ENCODE measurements at regions not wholly inside any gene's neighbourhood (a gene's known extent, or its start where the extent isn't known, plus 50 kb on each side); places are given as distances from the start of the nearest gene placed in this dataset.
"Not testable (repeated sequence)": the region's sequence is repeated elsewhere in the genome, so short reads cannot be mapped to it uniquely, and the experiment has no call there.

DNA sequence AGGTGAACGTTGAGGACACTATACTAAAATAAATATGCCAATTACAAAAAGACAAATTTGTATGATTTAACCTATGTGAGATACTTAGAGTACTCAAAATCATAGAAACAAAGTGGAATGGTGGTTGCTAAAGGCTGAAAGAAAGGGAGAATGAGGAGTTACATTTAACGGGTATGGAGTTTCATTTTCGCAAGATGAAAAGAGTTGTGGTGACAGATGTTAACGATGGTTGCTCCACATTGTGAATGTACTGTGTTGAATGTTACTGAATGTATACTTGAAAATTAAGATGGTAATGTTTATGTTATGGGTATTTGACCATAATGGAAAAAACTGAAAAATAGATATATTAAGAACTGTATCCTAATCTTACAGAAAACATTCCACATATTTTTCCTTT, 51.3 kb upstream of the MOCS2 start:
- DNase-seq, result no peak

DNA sequence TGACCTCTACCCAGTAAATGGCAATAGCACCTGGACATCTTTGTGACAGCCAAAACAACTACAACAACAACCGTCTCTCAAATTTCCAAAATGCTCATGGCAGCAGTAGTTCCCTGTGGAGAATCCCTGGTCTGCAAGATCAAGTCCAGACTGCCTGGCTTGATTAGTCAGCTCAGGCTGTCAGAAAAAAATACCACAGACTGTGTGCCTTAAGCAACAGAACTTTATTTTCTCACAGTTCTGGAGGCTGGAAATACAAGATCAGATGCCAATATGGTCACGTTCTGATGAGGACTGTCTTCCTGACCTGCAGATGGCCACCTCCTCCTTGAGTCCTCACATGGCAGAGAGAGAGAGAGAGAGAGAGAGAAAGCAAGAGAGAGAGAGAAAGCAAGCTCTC, 52.3 kb upstream of the MOCS2 start:
- no peak for DNase-seq

DNA sequence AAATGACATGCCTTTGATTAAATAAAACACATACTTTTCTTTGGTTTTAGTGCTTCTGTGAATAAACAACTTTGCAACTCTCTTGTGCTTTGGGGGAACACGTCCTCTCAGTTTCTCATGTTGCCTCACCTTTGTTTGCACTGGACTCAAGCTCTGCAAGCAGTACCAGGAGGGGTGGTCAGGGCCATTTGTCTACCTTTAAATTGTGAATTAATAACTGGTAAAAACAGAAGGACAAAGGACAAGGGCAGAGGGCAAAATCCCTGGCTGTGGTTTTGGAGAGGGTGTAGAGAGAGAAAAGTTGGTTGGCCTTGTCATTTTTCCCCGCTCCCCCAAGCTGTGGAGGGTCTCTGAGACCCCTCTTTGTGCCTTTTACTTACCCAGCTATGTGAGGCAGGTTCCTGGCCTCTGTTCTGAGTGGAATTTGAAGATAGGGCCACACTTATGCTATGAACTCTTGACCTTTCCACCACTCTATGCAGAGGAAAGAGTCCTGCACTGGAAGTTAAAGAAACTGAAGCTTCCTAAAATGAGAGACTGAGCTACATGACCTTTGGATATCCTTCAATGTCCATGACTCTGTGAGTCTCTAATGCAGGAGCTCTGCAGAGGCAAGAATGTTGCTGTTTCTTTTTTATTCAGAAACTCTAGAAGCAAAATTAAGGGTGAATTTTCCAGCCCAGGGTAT, 55.1 kb upstream of the MOCS2 start:
- no peak for DNase-seq

DNA sequence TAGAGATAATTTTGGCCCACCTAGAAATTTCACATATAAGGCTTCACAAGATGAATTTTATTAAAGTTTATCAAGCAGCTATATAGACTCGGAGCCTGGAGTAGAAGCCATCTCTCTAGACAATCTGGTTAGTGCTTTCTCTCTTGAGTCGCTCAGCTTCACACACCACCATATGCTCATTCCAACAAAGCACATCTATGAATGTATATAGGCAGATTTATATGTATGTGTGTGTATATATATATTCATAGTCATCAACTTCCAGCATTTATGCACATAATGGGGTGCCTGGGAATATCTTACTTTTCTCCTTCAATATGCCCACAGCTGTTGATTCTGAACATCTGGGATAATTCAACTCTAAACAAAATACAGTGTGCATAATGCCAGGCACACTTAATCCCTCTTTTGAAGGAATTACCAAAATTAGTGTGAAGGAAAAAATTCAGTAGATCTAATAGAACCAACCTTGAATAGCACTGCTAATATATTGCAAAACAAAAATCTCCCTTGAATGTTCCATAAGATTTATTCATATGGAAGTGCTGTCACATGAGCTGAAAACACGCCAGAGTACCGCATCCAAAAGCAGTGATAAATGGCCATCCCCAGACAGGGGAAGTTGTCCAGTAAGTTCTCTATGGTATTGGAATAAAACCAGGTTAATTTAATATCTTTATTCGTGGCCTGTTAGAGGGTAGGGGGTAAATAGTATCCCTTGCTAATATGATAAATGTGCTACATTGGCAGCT, 56.0 kb upstream of the MOCS2 start:
- no peak for DNase-seq

DNA sequence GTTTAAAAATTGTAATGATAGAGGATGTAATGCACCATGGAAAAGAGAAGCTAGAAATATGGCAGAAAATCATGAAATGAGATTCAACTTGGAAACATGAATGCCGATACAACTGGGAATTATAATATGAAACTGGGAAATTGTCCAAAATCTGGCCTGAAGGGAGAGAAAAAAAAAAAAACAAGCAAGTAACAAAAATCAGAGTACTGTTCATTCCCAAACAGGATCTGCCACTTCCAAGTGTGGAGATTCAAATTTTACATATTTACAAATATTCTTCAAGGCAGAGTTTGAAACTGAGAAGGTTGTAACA, 56.6 kb upstream of the MOCS2 start:
- DNase-seq, result no peak

DNA sequence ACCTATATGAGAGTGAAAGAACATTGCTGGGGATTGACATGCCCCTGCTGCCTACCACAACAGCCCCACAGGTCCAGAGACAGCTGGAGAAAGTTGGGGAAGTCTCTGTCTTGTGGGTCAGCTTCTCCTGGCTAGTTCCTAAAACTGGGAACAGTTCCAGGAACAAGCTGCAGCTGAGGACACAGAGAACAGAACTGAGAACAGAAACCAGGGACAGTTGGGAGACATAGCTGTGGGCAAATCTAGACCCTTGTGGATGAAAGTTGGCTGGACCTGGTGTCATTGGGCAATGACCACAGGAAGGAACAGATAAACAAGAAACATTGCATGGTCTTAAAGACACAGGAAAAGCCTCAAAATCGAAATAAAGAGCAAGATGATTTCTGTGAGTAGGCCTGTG, 58.3 kb upstream of the MOCS2 start:
- DNase-seq, result peak; percentile 42

DNA sequence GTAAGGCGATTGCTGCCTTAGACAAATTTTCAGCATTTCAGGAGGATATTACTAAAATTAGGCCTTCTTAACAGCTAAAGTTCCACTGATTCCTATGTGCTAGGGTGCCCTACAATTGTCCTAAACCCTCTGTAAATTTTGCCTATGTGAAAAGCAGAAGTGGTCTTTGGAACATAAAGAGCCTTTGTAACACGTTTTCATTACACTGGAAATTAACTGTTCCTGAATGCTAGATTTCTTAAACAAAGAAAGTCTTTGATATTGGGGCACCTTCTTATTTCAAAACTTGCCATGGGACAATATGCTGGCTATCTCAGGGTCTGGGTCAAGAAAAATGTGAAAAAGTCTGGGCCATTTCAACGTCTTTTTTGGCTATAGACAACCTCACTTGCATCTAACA, 60.4 kb upstream of the MOCS2 start:
- no peak for DNase-seq

DNA sequence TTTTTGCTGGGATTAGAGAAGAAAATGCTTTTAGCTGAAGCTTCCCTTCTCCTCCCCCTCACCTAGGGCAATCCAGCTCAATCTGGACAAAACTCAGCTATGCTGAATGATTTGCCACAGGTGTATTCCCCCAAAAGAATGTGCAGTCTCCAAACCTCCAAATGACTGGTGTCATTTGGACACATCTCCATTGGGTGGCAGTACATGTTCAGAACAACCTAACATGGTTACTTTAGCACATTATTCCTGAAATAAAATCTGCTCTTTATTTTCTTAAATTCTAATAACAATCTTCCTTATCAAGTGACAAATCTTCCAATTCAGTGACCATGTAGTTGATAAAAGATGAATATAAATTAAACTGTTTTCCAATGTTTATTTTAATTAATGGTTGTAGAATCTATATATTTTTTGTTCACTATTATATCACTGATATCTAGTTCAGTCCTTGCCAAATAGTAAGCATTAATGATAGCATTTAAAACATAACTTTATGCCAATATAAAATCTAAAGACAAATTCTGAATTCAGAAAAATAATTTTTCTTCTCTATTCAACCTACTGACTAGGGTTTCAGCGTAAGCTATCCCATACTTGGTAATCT, 61.3 kb upstream of the MOCS2 start:
- DNase-seq, result peak; percentile 16

DNA sequence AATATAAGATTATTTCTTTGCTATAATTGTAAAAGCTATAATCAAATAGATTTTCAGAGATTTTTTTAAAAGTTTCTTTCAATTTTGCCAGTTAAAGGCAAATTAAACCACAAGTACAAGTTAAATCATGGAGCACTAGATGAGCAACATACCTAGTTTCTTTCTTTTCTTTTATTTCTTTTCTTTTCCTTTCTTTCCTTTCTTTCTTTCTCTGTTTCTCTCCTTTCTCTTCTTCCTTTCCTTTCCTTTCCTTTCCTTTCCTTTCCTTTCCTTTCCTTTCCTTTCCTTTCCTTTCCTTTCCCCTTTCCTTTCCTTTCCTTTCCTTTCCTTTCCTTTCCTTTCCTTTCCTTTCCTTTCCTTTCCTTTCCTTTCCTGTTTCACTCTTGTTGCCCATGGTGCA, 62.5 kb upstream of the MOCS2 start:
- DNase-seq, result not testable (repeated sequence)

DNA sequence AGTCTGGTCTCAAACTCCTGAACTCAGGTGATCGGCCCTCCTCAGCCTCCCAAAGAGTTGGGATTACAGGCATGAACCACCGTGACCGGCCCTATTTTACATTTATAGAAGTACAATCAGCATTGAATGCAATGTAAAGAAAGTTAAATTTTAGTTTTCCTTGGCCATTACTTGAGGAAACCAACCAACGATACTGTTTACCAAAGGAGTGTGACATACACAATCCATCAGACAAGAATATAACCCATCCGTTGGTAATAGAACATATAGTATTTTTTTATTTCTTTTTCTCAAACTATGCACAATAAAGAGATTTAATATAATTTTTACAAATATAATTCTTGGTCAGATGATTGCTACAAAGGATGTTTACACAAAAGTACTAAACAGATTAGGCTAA, 63.1 kb upstream of the MOCS2 start:
- DNase-seq, result no peak

DNA sequence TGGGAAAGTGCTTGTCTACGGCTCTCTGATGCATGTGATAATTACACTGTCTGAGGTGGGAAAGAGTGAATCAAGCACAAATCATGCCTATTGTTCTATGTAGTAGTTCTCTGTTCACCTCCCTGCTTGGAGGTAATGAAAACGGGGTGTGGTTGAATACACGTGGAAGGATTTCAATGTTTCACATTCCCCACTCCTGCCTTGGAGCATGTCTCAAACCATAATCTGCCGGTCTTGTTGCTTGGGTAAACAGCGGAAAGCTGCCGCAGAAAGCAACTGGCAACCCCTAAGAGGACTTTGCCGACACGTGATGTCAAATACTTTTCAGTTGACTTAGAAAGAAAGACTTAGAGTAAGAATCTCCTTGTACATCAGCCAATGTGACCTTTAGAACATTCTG, 63.5 kb upstream of the MOCS2 start:
- no peak for DNase-seq

DNA sequence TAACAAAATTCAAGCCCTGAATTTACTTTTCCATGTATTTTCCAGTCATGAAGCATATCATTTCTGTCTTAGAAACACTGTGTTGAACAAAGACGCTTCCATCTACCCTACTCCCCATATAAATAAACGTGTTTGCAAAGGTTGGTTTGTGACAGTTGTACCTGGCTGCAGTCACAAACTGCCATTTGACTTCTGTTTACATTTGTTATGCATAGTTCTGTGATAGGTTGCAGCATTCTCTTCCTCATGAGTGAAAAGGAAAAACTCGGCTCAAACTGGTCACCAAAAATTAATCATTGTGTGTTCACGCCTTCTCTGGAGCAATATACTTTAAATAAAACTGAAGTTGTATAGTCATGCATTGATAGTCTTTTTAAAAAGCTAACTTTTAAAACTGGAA, 69.3 kb upstream of the MOCS2 start:
- no peak for DNase-seq

DNA sequence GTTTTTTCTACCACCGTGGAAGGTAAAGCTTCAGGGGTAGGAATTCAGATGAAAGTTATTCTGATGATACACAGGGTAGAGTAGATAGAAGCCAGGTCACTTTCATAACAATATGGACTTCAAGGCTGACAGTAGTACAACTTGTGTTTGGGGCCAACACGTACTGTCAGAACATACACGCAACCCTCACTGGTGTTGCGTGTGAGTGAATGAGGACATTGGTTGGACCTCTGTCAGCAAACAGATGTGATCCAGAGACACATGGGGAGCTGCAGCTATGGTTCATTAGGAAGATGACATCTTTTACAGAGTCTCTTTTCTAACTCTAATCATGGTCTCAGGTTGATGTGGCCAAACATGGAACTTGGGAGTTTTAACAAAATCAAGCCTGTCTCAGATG, 70.1 kb upstream of the MOCS2 start:
- DNase-seq, result no peak

DNA sequence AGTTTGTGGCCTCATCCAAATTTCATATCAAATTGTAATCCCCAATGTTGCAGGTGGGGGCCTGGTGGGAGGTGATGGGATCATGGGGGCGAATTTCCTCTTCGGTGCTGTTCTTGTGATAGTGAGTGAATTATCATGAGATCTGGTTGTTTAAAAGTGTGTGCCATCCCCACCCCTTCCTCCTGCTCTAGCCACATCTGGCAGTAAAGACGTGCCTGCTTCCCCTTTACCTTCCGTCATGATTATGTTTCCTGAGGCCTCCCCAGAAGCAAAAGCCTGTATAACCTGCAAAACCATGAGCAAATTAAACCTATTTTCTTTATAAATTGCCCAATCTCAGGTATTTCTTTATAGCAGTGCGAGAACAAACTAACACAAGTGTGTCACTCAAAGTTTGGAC, 71.0 kb upstream of the MOCS2 start:
- DNase-seq, result no peak

DNA sequence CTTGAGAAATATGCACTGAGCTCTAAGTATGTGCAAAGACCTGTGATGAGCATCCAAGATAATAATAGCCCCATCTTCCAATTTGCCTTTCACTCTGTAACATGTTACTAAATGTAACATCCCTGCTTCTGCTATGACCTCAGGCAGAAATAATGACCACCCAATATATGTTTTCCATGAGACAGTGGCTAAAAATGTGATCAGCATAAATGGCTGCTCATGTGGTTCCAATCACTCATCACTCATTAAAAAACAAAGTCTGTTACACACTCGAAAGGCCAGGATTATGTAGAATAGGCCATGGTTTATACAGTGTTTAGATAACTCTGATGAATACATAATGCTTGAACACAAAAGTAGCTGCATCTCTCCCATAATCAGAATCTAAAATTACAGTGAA, 71.4 kb upstream of the MOCS2 start:
- DNase-seq, result no peak

DNA sequence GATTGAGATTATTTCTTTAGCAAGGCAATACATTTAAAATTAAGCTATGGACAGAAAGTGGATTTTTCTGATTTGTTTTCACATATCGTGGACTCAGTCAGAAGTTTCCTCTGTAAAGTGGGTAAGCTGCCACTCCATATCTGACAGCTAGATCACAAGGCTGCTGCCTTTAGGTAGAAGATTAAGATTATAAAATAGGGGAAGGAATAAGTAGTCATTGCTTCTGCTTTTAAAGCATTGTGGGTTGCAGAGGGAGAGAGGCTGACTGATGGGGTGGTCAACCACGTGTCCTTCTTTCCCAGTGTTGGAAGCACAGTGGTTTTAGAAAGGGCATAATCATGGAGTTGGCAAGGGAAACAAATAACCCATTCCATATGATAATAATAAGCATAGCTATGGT, 74.3 kb upstream of the MOCS2 start:
- peak; percentile 8 for DNase-seq

DNA sequence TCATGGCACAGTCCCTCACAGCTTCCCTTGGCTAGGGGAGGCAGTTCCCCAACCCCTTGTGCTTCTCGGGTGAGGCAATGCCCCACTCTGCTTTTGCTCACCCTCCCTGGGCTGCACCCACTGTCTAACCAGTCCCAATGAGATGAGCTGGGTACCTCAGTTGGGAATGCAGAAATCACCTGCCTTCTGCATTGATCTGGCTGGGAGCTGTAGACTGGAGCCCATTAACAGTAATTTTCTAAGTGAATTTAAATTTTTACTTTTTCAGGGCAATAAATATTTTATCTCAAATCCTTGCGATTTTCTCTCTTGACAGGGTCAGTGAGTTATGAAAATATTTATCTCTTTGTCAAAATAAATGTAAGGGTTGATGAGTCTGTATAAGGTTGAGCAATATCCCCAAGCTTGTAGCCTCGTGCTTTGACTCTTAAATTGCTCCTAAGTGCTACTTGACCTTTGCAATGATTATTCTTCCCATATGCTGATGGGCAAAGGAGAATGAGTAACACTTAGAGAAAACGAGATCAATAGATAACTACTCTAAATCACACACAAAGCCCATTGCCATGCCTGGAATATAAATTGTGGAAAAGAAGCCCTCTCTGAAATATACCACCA, 82.1 kb upstream of the MOCS2 start:
- DNase-seq, result no peak

DNA sequence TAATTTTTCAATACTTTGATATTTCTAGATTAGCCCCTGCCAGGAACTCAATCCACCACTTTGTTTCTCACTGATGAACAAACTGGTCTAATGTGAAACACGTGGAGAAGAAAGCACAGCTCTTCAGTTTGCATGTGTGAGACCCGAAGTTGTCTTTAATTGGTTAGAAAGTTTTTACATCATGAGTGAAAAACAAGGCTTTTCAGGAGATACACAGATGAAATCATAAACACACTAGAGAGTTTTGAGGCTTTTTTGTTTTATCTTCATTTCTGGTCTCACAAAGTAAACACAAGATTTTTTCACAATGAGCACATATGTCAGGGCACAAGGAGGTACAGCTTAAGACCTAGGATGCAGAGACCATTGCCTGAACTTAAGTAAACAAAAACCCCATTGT, 84.5 kb upstream of the MOCS2 start:
- no peak for DNase-seq

DNA sequence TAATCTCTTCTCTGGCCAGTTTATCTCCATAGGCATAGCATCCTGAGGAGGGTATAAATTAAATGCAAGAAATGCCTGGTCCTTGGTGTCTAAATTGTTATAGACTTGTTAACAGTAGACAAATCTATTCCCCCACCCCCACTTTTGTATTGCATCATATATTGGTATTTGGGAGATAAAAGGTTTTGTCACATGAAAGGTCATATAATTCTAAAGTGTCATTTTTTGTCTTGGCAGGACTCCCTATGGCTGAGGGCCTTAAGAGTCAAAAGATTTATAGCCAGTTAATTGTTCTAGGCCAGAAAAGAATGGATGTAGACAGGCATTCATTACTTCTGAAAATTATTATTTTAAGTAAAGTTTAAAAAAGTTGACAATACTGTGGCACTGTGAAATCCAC, 90.3 kb upstream of the MOCS2 start:
- no peak for DNase-seq

DNA sequence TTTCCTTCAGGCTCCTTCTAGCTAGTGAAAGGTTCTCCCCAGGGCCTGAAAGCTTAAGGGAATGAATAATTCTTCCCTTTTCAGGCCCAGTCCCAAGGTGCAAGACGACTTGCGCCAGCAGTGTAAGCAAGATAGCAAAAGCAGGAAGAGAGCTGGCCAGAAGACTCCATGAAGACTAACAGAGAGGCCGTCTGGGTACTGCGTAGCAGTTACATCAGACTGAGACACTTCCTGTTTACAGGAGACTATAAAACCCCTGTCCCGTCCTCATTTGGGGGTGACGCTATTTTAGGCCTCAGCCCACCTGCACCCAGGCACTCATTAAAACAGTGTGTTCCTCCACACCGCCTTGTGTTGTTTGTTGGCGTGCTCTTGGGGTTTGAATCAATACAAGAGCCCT, 90.7 kb upstream of the MOCS2 start:
- DNase-seq, result no peak

DNA sequence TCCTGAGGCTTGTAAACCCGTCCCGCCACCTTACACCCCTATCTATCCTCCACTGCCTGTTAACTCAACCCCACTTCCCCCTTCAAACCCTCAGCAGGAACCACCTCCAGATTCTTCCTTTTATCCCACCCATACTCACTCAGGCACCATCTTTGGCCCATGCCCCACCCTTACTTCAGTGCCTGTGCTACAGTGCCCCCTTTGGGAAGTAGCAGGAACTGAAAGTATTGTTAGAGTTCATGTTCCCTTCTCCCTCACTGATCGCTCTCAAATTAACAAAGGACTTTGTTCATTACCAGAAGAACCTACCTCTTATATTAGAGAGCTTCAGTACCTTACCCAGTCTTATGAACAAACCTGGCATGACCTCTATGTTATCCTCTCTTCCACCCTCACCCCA, 92.2 kb upstream of the MOCS2 start:
- no peak for DNase-seq

DNA sequence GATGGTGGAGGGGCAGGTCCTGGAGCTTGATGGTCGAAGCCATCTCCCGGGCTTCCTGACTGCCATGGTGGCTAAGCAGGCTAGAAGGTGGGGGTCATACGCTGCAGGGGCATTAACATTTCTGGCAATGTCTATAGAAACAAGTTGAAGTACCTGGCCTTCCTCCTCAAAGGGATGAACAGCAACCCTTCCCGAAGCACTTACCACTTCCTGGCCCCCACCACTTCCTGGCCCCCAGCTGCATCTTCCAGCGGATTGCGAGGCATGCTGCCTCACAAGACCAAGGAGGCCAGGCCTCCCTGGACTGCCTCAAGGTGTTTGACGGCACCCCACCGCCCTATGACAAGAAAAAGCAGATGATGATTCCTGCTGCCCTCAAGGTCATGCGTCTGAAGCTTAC, 97.0 kb upstream of the MOCS2 start:
- DNase-seq, result no peak

DNA sequence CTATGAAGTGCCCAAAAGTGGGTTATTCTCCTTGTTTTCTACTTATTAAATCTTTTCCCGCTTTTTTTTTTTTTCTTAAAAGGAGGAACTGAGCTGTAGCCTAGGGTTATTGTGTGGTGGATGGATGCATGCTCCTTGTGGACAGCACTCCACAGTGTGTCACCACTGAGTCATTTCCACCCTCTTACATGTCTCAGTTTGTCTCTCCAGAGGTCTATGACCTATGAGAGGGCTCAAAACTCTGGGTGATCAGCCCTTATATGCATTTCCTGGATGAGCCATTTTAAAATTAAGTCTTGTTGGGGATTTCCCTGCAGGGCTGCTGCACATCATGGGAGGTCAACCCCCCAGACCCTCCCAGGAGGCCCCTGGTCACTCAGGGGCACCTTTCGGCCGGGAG, 102.2 kb upstream of the MOCS2 start:
- DNase-seq, result no peak

DNA sequence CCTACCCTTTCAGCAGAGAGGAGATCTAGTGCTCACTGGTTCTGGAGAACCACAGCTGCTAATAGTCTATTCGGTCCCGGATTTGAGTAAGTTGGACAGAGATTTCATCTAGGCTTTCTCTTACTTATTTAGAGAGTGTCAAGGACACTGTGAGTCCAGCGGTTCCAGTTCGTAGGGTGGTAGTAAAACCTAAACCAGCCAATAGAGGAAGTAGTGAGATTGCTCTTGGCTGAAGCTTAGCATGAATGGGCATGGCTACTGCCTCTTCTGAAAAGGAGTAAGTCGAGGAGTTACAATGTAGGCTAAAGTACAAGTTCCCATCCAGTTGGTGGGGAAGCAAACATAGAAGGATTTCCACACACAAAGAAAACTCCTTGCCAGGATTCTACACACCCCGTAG, 109.6 kb upstream of the MOCS2 start:
- no peak for DNase-seq

All from inflammatory macrophage treated with lipopolysaccharide for 4 hours (primary cell).